GM23338 (cell line): ENCODE measurements at regions not wholly inside any gene's neighbourhood (a gene's known extent, or its start where the extent isn't known, plus 50 kb on each side); places are given as distances from the start of the nearest gene placed in this dataset.

Experiments
- ATAC-seq: fragments of 200-7000 bp; cut with Tn5 transposase; 3 replicates; pipeline ENCODE4 v1.9.1; 2020
- DNase-seq: peaks from one replicate; pipeline ENCODE4 v3.0.0-alpha.2; 2015; ENCODE audit warnings: low spot score
- H2AFZ ChIP-seq: fragments of 200-600 bp; sonication (generic); 2 replicates; pipeline ENCODE4 v1.8.0; 2016; ENCODE audit warnings: antibody characterized with exemption, mild to moderate bottlenecking, moderate library complexity
- H3F3A ChIP-seq: fragments of 200-600 bp; sonication (generic); replicated peaks from 2 replicates; pipeline ENCODE4 v1.8.0; 2017; ENCODE audit warnings: antibody characterized with exemption, mixed run types, low read depth
- H3K27ac ChIP-seq: fragments of 200-600 bp; sonication (generic); 2 replicates; pipeline ENCODE4 v1.6.1; 2016; ENCODE audit warnings: low read depth
- H3K27me3 ChIP-seq: fragments of 200-600 bp; sonication (generic); 2 replicates; pipeline ENCODE4 v1.8.0; 2016; ENCODE audit warnings: mild to moderate bottlenecking, mixed run types, moderate library complexity; ENCODE audit not compliant: insufficient read depth
- H3K36me3 ChIP-seq: fragments of 200-600 bp; sonication (generic); 2 replicates; pipeline ENCODE4 v1.8.0; 2016; ENCODE audit warnings: mild to moderate bottlenecking; ENCODE audit not compliant: insufficient read depth
- H3K4me1 ChIP-seq: fragments of 200-600 bp; sonication (generic); 2 replicates; pipeline ENCODE4 v1.8.0; 2016; ENCODE audit warnings: mild to moderate bottlenecking, moderate library complexity; ENCODE audit not compliant: insufficient read depth
- H3K4me2 ChIP-seq: fragments of 200-600 bp; sonication (generic); 2 replicates; pipeline ENCODE4 v1.7.1; 2017; ENCODE audit warnings: mixed run types
- H3K4me3 ChIP-seq: fragments of 200-600 bp; sonication (generic); 2 replicates; pipeline ENCODE4 v1.6.1; 2016; ENCODE audit warnings: mixed run types
- H3K79me2 ChIP-seq: fragments of 200-600 bp; sonication (generic); replicated peaks from 2 replicates; pipeline ENCODE4 v1.8.0; 2017; ENCODE audit warnings: mild to moderate bottlenecking; ENCODE audit not compliant: insufficient read depth
- H3K9me2 ChIP-seq: fragments of 200-600 bp; sonication (generic); 2 replicates; pipeline ENCODE4 v1.8.0; 2017; ENCODE audit not compliant: insufficient read depth
- H4K20me1 ChIP-seq: fragments of 200-600 bp; sonication (generic); replicated peaks from 2 replicates; pipeline ENCODE4 v1.8.0; 2017; ENCODE audit warnings: mild to moderate bottlenecking; ENCODE audit not compliant: insufficient read depth
- H3K27ac Mint-ChIP-seq: 2 replicates; pipeline ENCODE4 v1.8.0; 2020; ENCODE audit warnings: inconsistent platforms, mild to moderate bottlenecking, moderate library complexity, mixed read lengths
- H3K27me3 Mint-ChIP-seq: 3 replicates; pipeline ENCODE4 v1.8.0; 2022; ENCODE audit warnings: low read depth, mild to moderate bottlenecking, moderate library complexity, mixed read lengths, inconsistent platforms; ENCODE audit not compliant: insufficient read depth, poor library complexity
- H3K36me3 Mint-ChIP-seq: 3 replicates; pipeline ENCODE4 v1.8.0; 2021; ENCODE audit warnings: low read depth, mild to moderate bottlenecking, inconsistent platforms, moderate library complexity, mixed read lengths
- H3K4me1 Mint-ChIP-seq: 3 replicates; pipeline ENCODE4 v1.8.0; 2020; ENCODE audit warnings: mild to moderate bottlenecking, inconsistent platforms, mixed read lengths
- H3K4me3 Mint-ChIP-seq: 3 replicates; pipeline ENCODE4 v1.8.0; 2021; ENCODE audit warnings: moderate library complexity, mild to moderate bottlenecking, inconsistent platforms, mixed read lengths
- H3K9me3 Mint-ChIP-seq: 3 replicates; pipeline ENCODE4 v1.8.0; 2020; ENCODE audit warnings: moderate library complexity, mild to moderate bottlenecking, inconsistent platforms, mixed read lengths
- CREB1 ChIP-seq: fragments of 250-450 bp; sonication (Bioruptor Pico); IDR thresholded peaks from 2 replicates; pipeline ENCODE4 v1.5.0; 2020; ENCODE audit warnings: low read depth, mild to moderate bottlenecking, moderate library complexity
- EZH2 ChIP-seq: fragments of 200-600 bp; sonication (generic); IDR thresholded peaks from one replicate; pipeline ENCODE4 v1.8.0; 2017; ENCODE audit warnings: antibody characterized with exemption, mild to moderate bottlenecking, low read depth; ENCODE audit not compliant: unreplicated experiment
- JUNB ChIP-seq: IDR thresholded peaks from one replicate; pipeline ENCODE4 v1.6.1; 2016; ENCODE audit warnings: antibody characterized with exemption; ENCODE audit not compliant: unreplicated experiment
- NANOG ChIP-seq: IDR thresholded peaks from 2 replicates; pipeline ENCODE4 v1.6.1; 2016; ENCODE audit warnings: antibody characterized with exemption, borderline replicate concordance
- POLR2AphosphoS5 ChIP-seq: IDR thresholded peaks from 2 replicates; pipeline ENCODE4 v1.6.1; 2016; ENCODE audit warnings: antibody characterized with exemption, low read depth
- STAT1 ChIP-seq: IDR thresholded peaks from one replicate; pipeline ENCODE4 v1.6.1; 2016; ENCODE audit warnings: antibody characterized with exemption; ENCODE audit not compliant: unreplicated experiment
- ZNF114 ChIP-seq: fragments of 250-450 bp; sonication (Bioruptor Pico); IDR thresholded peaks from 2 replicates; pipeline ENCODE4 v1.5.0; 2020; ENCODE audit warnings: mild to moderate bottlenecking, moderate library complexity
- ZNF331 ChIP-seq: fragments of 250-450 bp; sonication (Bioruptor Pico); IDR thresholded peaks from 2 replicates; pipeline ENCODE4 v1.5.0; 2020; ENCODE audit warnings: low read depth, mild to moderate bottlenecking, moderate library complexity
- TF ChIP-seq, protein P1 (sequence below): IDR thresholded peaks from one replicate; pipeline ENCODE4 v1.6.1; 2018; ENCODE audit warnings: antibody characterized with exemption; ENCODE audit not compliant: unreplicated experiment
- TF ChIP-seq, protein P2 (sequence below), 2 experiments: fragments of 200-600 bp in 1 of 2; sonication (generic) in 1 of 2; conservative IDR thresholded peaks; 2 replicates each; pipeline versions ENCODE4 v1.5.1 to v1.6.1; 2016 to 2017; ENCODE audit warnings: antibody characterized with exemption in 2 of 2, low read depth in 2 of 2, mild to moderate bottlenecking in 2 of 2, moderate library complexity in 1 of 2
- TF ChIP-seq, protein P3 (sequence below): IDR thresholded peaks from 2 replicates; pipeline ENCODE4 v1.6.1; 2016; ENCODE audit warnings: antibody characterized with exemption

DNA sequence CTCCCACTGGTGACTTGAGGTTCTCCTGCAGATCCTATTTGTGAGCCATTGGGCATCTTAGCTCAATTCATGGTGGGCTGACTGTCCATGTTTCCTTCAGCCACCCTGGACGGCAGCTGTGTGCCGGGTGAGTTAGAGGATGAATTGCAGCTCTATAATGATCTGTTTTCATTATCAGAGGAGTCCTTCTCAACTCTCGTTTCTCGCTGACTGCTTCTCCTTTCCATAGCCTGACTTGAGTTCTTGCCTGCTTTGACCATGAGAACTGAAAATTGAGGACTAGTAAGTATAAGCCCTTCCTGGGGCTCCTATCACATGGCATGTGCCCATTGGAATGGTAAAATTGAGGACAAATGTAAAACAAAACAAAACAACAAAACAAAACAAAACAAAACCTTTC, 121.8 kb downstream of the CDC42EP3 start:
- Histone ChIP-seq H3K4me2 (no peak overlapping the region), H3K4me3 (no peak overlapping the region), H3K9me2 (peaks cover 16% of the 10 kb centered on the region), H4K20me1 (no peaks in the 10 kb centered on the region), H3K4me1 (no peaks in the 10 kb centered on the region; the same call in 1 of the 2 replicates), H3K27ac (no peak overlapping the region), H3F3A (no peaks in the 10 kb centered on the region), H2AFZ (no peak overlapping the region), H3K79me2 (no peaks in the 10 kb centered on the region), H3K27me3 (no peaks in the 10 kb centered on the region), H3K36me3 (no peaks in the 10 kb centered on the region)
- Mint-ChIP-seq H3K36me3 (0 out of 3 replicates have a peak, but pooled peaks cover 3% of the 10 kb centered on the region), H3K9me3 (peaks cover 5% of the 10 kb centered on the region; the same call in 2 of the 3 replicates), H3K27me3 (no peaks in the 10 kb centered on the region), H3K4me1 (peaks cover 5% of the 10 kb centered on the region), H3K4me3 (no peak overlapping the region), H3K27ac (no peak overlapping the region)
- no peak for ATAC-seq
- TF ChIP-seq NANOG (no peak), POLR2AphosphoS5 (no peak), CREB1 (CRISPR knock-in tag) (no peak), ZNF114 (no peak), ZNF331 (CRISPR knock-in tag) (no peak), EZH2 (no peak)
- DNase-seq = no peak

DNA sequence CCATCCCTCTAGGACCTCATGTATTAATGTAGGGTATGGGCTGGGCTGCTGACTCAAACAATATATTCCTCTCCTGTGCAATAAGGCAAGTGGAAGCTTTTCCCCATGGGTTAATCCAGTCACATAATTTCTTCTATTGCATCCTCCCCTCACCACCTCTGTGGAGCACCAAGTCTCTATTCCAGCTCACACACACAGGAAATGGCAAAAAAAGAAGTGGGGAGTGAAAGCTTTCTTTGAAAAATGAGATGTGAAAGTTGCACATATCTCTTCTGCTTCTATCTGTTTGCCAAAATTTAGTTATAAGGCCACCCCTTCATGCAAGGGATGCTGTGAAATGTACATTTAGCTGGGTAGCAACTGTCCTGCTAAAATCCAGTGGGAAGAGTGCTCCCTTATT, 121.3 kb downstream of the CDC42EP3 start:
- Histone ChIP-seq H3K36me3 (no peaks in the 10 kb centered on the region), H2AFZ (no peak overlapping the region), H3K4me1 (no peaks in the 10 kb centered on the region; the same call in 1 of the 2 replicates), H3K27me3 (no peaks in the 10 kb centered on the region), H3K9me2 (peaks cover 11% of the 10 kb centered on the region; the same call in 1 of the 2 replicates), H3K4me3 (no peak overlapping the region), H3K4me2 (no peak overlapping the region), H3F3A (no peaks in the 10 kb centered on the region), H3K27ac (no peak overlapping the region), H3K79me2 (no peaks in the 10 kb centered on the region), H4K20me1 (no peaks in the 10 kb centered on the region)
- DNase-seq = no peak
- Mint-ChIP-seq H3K4me1 (peaks cover 3% of the 10 kb centered on the region; the same call in 2 of the 3 replicates), H3K36me3 (0 out of 3 replicates have a peak, but pooled peaks cover 3% of the 10 kb centered on the region), H3K27me3 (no peaks in the 10 kb centered on the region), H3K9me3 (peaks cover 5% of the 10 kb centered on the region; the same call in 2 of the 3 replicates), H3K27ac (no peak overlapping the region), H3K4me3 (no peak overlapping the region)
- no peak for ATAC-seq
- no peak for TF ChIP-seq NANOG
- no peak for TF ChIP-seq STAT1
- no peak for TF ChIP-seq ZNF114
- TF ChIP-seq, protein P1, sequence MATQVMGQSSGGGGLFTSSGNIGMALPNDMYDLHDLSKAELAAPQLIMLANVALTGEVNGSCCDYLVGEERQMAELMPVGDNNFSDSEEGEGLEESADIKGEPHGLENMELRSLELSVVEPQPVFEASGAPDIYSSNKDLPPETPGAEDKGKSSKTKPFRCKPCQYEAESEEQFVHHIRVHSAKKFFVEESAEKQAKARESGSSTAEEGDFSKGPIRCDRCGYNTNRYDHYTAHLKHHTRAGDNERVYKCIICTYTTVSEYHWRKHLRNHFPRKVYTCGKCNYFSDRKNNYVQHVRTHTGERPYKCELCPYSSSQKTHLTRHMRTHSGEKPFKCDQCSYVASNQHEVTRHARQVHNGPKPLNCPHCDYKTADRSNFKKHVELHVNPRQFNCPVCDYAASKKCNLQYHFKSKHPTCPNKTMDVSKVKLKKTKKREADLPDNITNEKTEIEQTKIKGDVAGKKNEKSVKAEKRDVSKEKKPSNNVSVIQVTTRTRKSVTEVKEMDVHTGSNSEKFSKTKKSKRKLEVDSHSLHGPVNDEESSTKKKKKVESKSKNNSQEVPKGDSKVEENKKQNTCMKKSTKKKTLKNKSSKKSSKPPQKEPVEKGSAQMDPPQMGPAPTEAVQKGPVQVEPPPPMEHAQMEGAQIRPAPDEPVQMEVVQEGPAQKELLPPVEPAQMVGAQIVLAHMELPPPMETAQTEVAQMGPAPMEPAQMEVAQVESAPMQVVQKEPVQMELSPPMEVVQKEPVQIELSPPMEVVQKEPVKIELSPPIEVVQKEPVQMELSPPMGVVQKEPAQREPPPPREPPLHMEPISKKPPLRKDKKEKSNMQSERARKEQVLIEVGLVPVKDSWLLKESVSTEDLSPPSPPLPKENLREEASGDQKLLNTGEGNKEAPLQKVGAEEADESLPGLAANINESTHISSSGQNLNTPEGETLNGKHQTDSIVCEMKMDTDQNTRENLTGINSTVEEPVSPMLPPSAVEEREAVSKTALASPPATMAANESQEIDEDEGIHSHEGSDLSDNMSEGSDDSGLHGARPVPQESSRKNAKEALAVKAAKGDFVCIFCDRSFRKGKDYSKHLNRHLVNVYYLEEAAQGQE = no peak
- TF ChIP-seq CREB1 (CRISPR knock-in tag) = no peak
- TF ChIP-seq JUNB = no peak
- no peak for TF ChIP-seq POLR2AphosphoS5
- TF ChIP-seq, protein P2, sequence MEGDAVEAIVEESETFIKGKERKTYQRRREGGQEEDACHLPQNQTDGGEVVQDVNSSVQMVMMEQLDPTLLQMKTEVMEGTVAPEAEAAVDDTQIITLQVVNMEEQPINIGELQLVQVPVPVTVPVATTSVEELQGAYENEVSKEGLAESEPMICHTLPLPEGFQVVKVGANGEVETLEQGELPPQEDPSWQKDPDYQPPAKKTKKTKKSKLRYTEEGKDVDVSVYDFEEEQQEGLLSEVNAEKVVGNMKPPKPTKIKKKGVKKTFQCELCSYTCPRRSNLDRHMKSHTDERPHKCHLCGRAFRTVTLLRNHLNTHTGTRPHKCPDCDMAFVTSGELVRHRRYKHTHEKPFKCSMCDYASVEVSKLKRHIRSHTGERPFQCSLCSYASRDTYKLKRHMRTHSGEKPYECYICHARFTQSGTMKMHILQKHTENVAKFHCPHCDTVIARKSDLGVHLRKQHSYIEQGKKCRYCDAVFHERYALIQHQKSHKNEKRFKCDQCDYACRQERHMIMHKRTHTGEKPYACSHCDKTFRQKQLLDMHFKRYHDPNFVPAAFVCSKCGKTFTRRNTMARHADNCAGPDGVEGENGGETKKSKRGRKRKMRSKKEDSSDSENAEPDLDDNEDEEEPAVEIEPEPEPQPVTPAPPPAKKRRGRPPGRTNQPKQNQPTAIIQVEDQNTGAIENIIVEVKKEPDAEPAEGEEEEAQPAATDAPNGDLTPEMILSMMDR (conservative IDR thresholded peaks at IDR 0.05; ENCODE audit: low read depth in 2 of 2) = no peak
- no peak for TF ChIP-seq EZH2
- TF ChIP-seq, protein P3, sequence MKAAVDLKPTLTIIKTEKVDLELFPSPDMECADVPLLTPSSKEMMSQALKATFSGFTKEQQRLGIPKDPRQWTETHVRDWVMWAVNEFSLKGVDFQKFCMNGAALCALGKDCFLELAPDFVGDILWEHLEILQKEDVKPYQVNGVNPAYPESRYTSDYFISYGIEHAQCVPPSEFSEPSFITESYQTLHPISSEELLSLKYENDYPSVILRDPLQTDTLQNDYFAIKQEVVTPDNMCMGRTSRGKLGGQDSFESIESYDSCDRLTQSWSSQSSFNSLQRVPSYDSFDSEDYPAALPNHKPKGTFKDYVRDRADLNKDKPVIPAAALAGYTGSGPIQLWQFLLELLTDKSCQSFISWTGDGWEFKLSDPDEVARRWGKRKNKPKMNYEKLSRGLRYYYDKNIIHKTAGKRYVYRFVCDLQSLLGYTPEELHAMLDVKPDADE = no peak
